NB4 (cell line): ENCODE measurements at regions not wholly inside any gene's neighbourhood (a gene's known extent, or its start where the extent isn't known, plus 50 kb on each side); places are given as distances from the start of the nearest gene placed in this dataset.
A peak's percentile ranks its signal among the peaks of the same experiment; 100 is the strongest.

Experiments used
- DNase-seq: peaks from one replicate; pipeline ENCODE4 v3.0.0; 2010; ENCODE audit warnings: low read depth
- H3K4me3 ChIP-seq: one replicate; pipeline ENCODE4 v1.5.1; 2011; ENCODE audit warnings: mild to moderate bottlenecking, low read depth, low read length, moderate library complexity
- CTCF ChIP-seq: IDR thresholded peaks from one replicate; pipeline ENCODE4 v1.5.1; 2012; ENCODE audit warnings: low read depth, low read length
- MAX ChIP-seq: IDR thresholded peaks from 2 replicates; pipeline ENCODE4 v1.6.1; 2011; ENCODE audit warnings: low read depth, low read length
- MYC ChIP-seq: IDR thresholded peaks from 2 replicates; pipeline ENCODE4 v1.6.1; 2011; ENCODE audit warnings: low read depth, low read length
- POLR2A ChIP-seq: IDR thresholded peaks from 2 replicates; pipeline ENCODE4 v1.6.1; 2011; ENCODE audit warnings: mild to moderate bottlenecking; ENCODE audit not compliant: insufficient read length; ENCODE audit errors: extremely low read depth

- no peak for TF ChIP-seq CTCF
- TF ChIP-seq MYC = no peak
- no peak for TF ChIP-seq MAX
- no peak for TF ChIP-seq POLR2A
- DNase-seq = no peak
- no peak overlapping the region for H3K4me3 ChIP-seq
Observed at GRCh38 chr3:106089806-106090205, 221.0 kb upstream of the CBLB start.

GRCh38 chr3:106092792-106093191 is 224.0 kb upstream of the CBLB start:
- H3K4me3 ChIP-seq = no peak overlapping the region
- DNase-seq = no peak
- no peak for TF ChIP-seq POLR2A
- no peak for TF ChIP-seq CTCF
- no peak for TF ChIP-seq MYC
- TF ChIP-seq MAX = no peak

GRCh38 chr3:106093616-106094015 is 224.8 kb upstream of the CBLB start:
- no peak for DNase-seq
- no peak for TF ChIP-seq CTCF
- TF ChIP-seq MAX = no peak
- no peak for TF ChIP-seq MYC
- TF ChIP-seq POLR2A = no peak
- no peak overlapping the region for H3K4me3 ChIP-seq

GRCh38 chr3:106097817-106098435 is 229.1 kb upstream of the CBLB start:
- no peak overlapping the region for H3K4me3 ChIP-seq
- no peak for TF ChIP-seq MYC
- TF ChIP-seq POLR2A = no peak
- TF ChIP-seq MAX = no peak
- no peak for TF ChIP-seq CTCF
- no peak for DNase-seq

- no peak overlapping the region for H3K4me3 ChIP-seq
- TF ChIP-seq MAX = no peak
- no peak for TF ChIP-seq MYC
- TF ChIP-seq CTCF = no peak
- no peak for TF ChIP-seq POLR2A
- peak; percentile 9 for DNase-seq
Observed at GRCh38 chr3:106103383-106103782, 234.6 kb upstream of the CBLB start.

GRCh38 chr3:106104078-106104477 is 235.3 kb upstream of the CBLB start:
- DNase-seq = no peak
- TF ChIP-seq MAX (no peak), MYC (no peak), POLR2A (no peak), CTCF (no peak)
- H3K4me3 ChIP-seq = no peak overlapping the region
